ENCODE measurements at regions not wholly inside any gene's neighbourhood (a gene's known extent, or its start where the extent isn't known, plus 50 kb on each side); places are given as distances from the start of the nearest gene placed in this dataset.
A peak's percentile ranks its signal among the peaks of the same experiment; 100 is the strongest.

DNA sequence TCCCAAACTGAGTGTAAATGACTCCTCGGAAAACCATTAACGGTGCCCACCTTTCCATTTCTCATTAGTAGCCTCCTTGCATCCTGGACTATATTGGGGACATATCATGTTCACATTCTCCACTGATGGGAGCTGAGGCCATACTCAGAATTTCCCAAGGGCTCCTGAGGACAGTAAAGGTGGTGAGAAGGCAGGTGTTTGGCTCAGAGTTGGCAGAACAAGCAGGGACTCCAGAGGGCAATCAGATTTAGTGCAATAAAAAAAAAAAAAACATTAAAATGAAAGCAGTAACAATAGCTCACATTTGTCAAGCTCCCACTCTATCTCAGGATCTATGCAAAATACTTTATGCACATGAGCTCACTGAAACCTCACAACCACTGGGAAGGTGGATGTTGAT, 401.4 kb downstream of the MAFB start:
- DNase-seq = no peak
- TF ChIP-seq, protein P1, sequence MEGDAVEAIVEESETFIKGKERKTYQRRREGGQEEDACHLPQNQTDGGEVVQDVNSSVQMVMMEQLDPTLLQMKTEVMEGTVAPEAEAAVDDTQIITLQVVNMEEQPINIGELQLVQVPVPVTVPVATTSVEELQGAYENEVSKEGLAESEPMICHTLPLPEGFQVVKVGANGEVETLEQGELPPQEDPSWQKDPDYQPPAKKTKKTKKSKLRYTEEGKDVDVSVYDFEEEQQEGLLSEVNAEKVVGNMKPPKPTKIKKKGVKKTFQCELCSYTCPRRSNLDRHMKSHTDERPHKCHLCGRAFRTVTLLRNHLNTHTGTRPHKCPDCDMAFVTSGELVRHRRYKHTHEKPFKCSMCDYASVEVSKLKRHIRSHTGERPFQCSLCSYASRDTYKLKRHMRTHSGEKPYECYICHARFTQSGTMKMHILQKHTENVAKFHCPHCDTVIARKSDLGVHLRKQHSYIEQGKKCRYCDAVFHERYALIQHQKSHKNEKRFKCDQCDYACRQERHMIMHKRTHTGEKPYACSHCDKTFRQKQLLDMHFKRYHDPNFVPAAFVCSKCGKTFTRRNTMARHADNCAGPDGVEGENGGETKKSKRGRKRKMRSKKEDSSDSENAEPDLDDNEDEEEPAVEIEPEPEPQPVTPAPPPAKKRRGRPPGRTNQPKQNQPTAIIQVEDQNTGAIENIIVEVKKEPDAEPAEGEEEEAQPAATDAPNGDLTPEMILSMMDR (IDR thresholded peaks at IDR 0.05) = no peak
- TF ChIP-seq POLR2A (IDR thresholded peaks at IDR 0.05) = no peak
- Histone ChIP-seq H3K27me3 (no peaks in the 10 kb centered on the region), H3K4me3 (no peak overlapping the region), H3K36me3 (replicated peaks in 1 of 2; ENCODE audit: insufficient read depth in 1 of 2, low read depth in 2 of 2) (no peaks in the 10 kb centered on the region), H3K27ac (no peak overlapping the region), H3K4me1 (no peaks in the 10 kb centered on the region), H3K9me3 (no peaks in the 10 kb centered on the region)
- no peak for ATAC-seq
- WGBS, 2 donors = 85% methylated on average over 2 of the region's 2 CpGs
- intact Hi-C loops (cut with DNase I) = no loop called here

DNA sequence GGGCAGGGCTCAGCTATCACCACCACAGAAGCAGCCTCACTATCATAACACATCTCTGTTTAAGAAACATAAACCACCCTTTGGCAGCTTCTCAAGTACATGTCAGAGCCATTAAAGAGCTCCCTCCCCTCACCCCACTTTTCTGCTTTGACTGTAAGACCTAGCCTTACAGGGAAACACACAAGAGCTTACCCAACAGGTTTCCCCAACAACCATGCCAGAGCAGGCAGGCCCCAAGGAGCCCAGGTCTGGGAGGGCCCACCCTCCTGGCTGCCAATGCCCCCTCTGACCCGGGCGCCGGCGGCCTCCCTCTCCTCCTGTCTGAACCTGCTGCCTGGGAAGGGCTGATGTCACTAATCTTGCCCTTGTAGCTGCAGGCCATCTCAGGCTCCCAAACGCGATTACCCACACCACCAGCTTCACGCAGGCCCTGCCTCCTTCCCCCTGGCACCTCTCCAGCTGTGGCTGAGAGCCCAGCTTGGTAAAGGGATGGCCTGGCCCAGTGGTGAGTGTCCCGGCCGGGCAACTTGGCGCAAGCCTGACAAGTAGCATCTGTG, 402.0 kb downstream of the MAFB start:
- intact Hi-C loops (cut with DNase I) = no loop called here
- H3K4me3 ChIP-seq = no peak overlapping the region
- no peaks in the 10 kb centered on the region for H3K27me3 ChIP-seq
- no peak overlapping the region for H3K27ac ChIP-seq
- TF ChIP-seq, protein P1 (IDR thresholded peaks at IDR 0.05) = no peak
- no peak for TF ChIP-seq POLR2A (IDR thresholded peaks at IDR 0.05)
- DNase-seq = peak; percentile 25 to 59 (median 42)
- H3K36me3 ChIP-seq (replicated peaks in 1 of 2; ENCODE audit: insufficient read depth in 1 of 2, low read depth in 2 of 2) = no peaks in the 10 kb centered on the region
- WGBS, 2 donors = 39 to 49% methylated on average over 8 to 10 of the region's 10 CpGs
- no peaks in the 10 kb centered on the region for H3K9me3 ChIP-seq
- H3K4me1 ChIP-seq = no peaks in the 10 kb centered on the region
- ATAC-seq = peak; percentile 15

DNA sequence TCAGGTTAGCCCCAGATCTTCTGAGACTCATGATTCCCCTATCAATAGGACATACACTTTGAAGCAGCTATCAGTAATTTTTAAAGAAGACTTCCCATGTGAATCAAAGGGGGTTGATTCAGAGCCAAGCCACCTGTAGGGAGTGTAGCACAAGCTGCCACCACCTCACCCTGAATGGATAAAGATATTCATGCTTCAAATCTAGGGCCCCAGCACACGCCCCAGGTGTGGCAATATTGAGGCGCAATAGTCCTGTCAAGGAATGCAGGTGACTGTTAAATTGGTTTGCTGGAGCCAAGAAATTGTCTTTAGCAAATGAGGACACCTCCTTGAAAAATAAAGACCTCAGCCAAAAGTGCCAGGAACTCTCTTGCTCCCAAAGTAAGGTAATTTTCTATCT, 404.4 kb downstream of the MAFB start:
- 52 to 81% methylated on average over 2 of the region's 2 CpGs for WGBS, 2 donors
- H3K27me3 ChIP-seq = no peaks in the 10 kb centered on the region
- intact Hi-C loops (cut with DNase I) = no loop called here
- H3K4me3 ChIP-seq = no peak overlapping the region
- TF ChIP-seq, protein P1 (IDR thresholded peaks at IDR 0.05) = no peak
- no peak for TF ChIP-seq POLR2A (IDR thresholded peaks at IDR 0.05)
- H3K27ac ChIP-seq = no peak overlapping the region
- H3K4me1 ChIP-seq = no peaks in the 10 kb centered on the region
- ATAC-seq (no peak), DNase-seq (no peak)
- no peaks in the 10 kb centered on the region for H3K36me3 ChIP-seq (replicated peaks in 1 of 2; ENCODE audit: insufficient read depth in 1 of 2, low read depth in 2 of 2)
- no peaks in the 10 kb centered on the region for H3K9me3 ChIP-seq

DNA sequence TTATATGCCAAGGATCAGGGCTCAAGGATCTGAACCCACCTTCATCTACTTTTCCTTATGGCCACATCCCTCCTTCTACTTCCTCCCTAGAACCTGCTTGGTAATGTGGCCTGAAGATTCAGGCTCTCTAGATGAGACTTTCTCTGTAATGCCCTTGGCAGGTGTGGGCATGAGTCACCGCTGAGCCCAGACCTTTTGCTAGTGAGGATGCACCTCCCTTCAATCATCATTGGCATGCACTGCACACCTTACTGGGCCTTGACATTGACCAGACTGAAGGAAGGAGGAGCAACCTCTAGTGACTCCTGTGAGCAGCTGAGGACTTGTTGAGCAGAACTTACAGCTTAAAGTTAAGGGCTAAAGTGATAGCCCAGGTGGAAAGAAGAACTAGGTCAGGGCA, 405.3 kb downstream of the MAFB start:
- WGBS, 2 donors = 95% methylated on average over 1 of the region's 1 CpG
- Histone ChIP-seq H3K27me3 (no peaks in the 10 kb centered on the region), H3K4me1 (no peaks in the 10 kb centered on the region), H3K36me3 (replicated peaks in 1 of 2; ENCODE audit: insufficient read depth in 1 of 2, low read depth in 2 of 2) (no peaks in the 10 kb centered on the region), H3K27ac (no peak overlapping the region), H3K9me3 (no peaks in the 10 kb centered on the region), H3K4me3 (no peak overlapping the region)
- no peak for ATAC-seq
- intact Hi-C loops (cut with DNase I) = no loop called here
- no peak for TF ChIP-seq POLR2A (IDR thresholded peaks at IDR 0.05)
- TF ChIP-seq, protein P1 (IDR thresholded peaks at IDR 0.05) = no peak
- no peak for DNase-seq

DNA sequence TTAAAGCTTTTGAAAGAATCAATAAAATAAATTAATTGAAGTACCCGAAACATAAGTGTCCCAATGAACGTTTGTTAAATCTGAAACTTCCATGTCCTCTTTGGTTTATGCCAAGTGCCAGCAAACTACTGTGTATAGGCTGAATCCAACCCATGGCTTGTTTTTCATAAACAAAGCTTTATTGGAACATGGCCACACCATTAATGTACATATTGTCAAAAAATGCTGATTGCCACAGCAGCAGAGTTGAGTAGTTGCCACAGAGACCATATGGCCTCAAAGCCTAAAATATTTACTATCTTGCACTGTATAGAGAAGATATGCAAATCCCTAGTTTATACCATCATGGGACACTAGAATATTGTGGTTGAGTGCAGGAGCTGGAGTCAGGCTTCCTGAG, 406.1 kb downstream of the MAFB start:
- H3K4me1 ChIP-seq = no peaks in the 10 kb centered on the region
- DNase-seq = no peak
- H3K9me3 ChIP-seq = no peaks in the 10 kb centered on the region
- no peak for TF ChIP-seq POLR2A (IDR thresholded peaks at IDR 0.05)
- TF ChIP-seq, protein P1 (IDR thresholded peaks at IDR 0.05) = no peak
- H3K36me3 ChIP-seq (replicated peaks in 1 of 2; ENCODE audit: insufficient read depth in 1 of 2, low read depth in 2 of 2) = no peaks in the 10 kb centered on the region
- intact Hi-C loops (cut with DNase I) = no loop called here
- no peak overlapping the region for H3K27ac ChIP-seq
- no peak for ATAC-seq
- 62 to 65% methylated on average over 2 of the region's 2 CpGs for WGBS, 2 donors
- H3K27me3 ChIP-seq = no peaks in the 10 kb centered on the region
- no peak overlapping the region for H3K4me3 ChIP-seq

All from body of pancreas (tissue), 4 donors.